ENCODE measurements at regions not wholly inside any gene's neighbourhood (a gene's known extent, or its start where the extent isn't known, plus 50 kb on each side); places are given as distances from the start of the nearest gene placed in this dataset.

- TF ChIP-seq CTCF (IDR thresholded peaks at IDR 0.05) (no peak), ZFX (IDR thresholded peaks at IDR 0.05; ENCODE audit: borderline replicate concordance) (no peak)
These were observed 207.2 kb upstream of the C1orf87 start for GRCh38 chr1:60280819-60281218.
